ENCODE measurements at regions not wholly inside any gene's neighbourhood (a gene's known extent, or its start where the extent isn't known, plus 50 kb on each side); places are given as distances from the start of the nearest gene placed in this dataset.

DNA sequence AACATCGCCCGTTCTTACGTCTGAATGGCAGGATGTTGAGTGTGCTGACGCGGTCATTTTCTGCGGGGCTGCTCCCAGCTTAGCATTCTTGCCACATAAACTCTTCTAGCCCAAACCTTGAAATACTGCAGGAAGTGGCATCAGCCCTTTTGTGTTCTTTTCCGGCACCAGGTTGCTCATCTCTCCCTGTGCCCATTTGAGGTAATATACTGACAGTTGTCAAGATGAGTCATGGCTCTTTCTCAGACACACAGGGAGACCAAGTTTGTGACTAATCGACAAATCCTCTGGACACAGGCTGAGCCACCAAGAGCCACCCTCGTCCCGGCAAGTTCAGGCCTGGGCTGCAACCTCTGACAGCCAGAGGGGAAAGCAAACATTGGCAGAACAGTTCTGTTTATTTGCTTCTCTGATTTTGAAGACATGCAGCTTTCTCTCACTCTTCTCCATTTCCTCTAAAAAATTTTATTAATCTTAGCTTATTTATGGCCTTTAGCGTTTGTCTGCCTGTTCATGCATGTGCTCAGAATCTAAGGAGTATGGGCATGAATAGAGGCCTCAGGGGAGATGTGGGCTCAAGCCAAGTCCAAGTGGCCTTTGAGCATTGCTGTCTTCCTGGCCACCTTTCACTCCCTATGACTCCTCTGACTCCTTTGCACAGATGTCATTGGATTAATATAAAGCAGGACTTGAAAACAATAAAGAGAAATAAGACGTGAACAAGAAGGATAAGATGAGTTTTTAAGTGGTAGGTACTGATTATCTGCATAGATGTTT is 328.2 kb upstream of the JAG1 start:
- TF ChIP-seq POLR2AphosphoS5 (IDR thresholded peaks at IDR 0.05) (no peak), CTCF (IDR thresholded peaks at IDR 0.05) (no peak), EP300 (IDR thresholded peaks at IDR 0.05) (no peak), POLR2A (IDR thresholded peaks at IDR 0.05) (no peak)
- Histone ChIP-seq H3K27me3 (no peaks in the 10 kb centered on the region), H3K36me3 (no peaks in the 10 kb centered on the region), H3K4me3 (no peak overlapping the region), H3K9me3 (no peaks in the 10 kb centered on the region), H3K27ac (no peak overlapping the region), H3K4me1 (no peaks in the 10 kb centered on the region)
- WGBS, 2 donors: 83 to 85% methylated on average over 12 of the region's 12 CpGs
- no peak for DNase-seq
- intact Hi-C loops (cut with DNase I): no loop called here

GRCh38 chr20:11003341-11003740 is 329.5 kb upstream of the JAG1 start:
- Histone ChIP-seq H3K4me3 (no peak overlapping the region), H3K36me3 (no peaks in the 10 kb centered on the region), H3K4me1 (peaks cover 0 to under 1% (median 0%) of the 10 kb centered on the region in 4 donors), H3K27ac (no peak overlapping the region), H3K27me3 (no peaks in the 10 kb centered on the region), H3K9me3 (no peaks in the 10 kb centered on the region)
- intact Hi-C loops (cut with DNase I): no loop called here
- TF ChIP-seq EP300 (IDR thresholded peaks at IDR 0.05) (no peak), POLR2AphosphoS5 (IDR thresholded peaks at IDR 0.05) (no peak), POLR2A (IDR thresholded peaks at IDR 0.05) (no peak), CTCF (IDR thresholded peaks at IDR 0.05) (no peak)
- no peak for DNase-seq
- 85% methylated on average over 2 of the region's 2 CpGs for WGBS, 2 donors

GRCh38 chr20:11008444-11009033 is 334.7 kb upstream of the JAG1 start:
- WGBS, 2 donors: 11 to 47% methylated on average over 7 of the region's 7 CpGs
- Histone ChIP-seq H3K4me3 (no peak overlapping the region), H3K9me3 (no peaks in the 10 kb centered on the region), H3K27ac (no peak overlapping the region), H3K36me3 (no peaks in the 10 kb centered on the region), H3K27me3 (no peaks in the 10 kb centered on the region), H3K4me1 (peaks cover 0 to 6% (median 0%) of the 10 kb centered on the region in 4 donors)
- no peak for TF ChIP-seq POLR2A (IDR thresholded peaks at IDR 0.05)
- TF ChIP-seq CTCF (IDR thresholded peaks at IDR 0.05): no peak
- no peak for TF ChIP-seq EP300 (IDR thresholded peaks at IDR 0.05)
- TF ChIP-seq POLR2AphosphoS5 (IDR thresholded peaks at IDR 0.05): no peak
- no peak for DNase-seq
- intact Hi-C loops (cut with DNase I): no loop called here

DNA sequence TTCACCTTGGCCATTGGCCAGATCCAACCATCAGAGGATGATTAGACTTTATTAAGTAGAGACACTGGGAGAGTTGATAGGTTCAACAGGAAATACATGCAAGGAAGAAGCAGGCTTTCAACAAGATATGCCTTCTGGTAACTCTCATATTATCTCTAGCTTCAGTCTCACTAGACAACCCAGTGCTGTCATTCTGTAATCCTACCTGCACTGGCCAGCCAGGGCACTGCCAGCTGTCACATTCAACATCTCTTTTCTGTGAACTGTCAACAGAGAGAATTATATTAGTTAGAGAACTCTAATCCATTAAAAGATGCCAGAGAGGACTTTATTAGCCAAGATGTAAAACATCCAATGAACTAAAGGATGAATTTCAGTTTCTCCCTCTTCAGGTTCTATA is 337.9 kb upstream of the JAG1 start:
- Histone ChIP-seq H3K27ac (no peak overlapping the region), H3K4me1 (peaks cover 0 to 6% (median 2%) of the 10 kb centered on the region in 4 donors), H3K9me3 (no peaks in the 10 kb centered on the region), H3K4me3 (no peak overlapping the region), H3K27me3 (no peaks in the 10 kb centered on the region), H3K36me3 (no peaks in the 10 kb centered on the region)
- intact Hi-C loops (cut with DNase I): no loop called here
- TF ChIP-seq EP300 (IDR thresholded peaks at IDR 0.05) (no peak), CTCF (IDR thresholded peaks at IDR 0.05) (no peak), POLR2A (IDR thresholded peaks at IDR 0.05) (no peak), POLR2AphosphoS5 (IDR thresholded peaks at IDR 0.05) (no peak)
- DNase-seq: no peak

All from sigmoid colon (tissue), 6 donors.